H1 (cell line): ENCODE measurements at regions not wholly inside any gene's neighbourhood (a gene's known extent, or its start where the extent isn't known, plus 50 kb on each side); places are given as distances from the start of the nearest gene placed in this dataset.

ENCODE experiments used
- CTCF ChIA-PET: fragments of 300-600 bp; sonication (Branson Sonifier 250); formaldehyde crosslinking; loops from one replicate; lab custom pipeline; 2021; ENCODE audit not compliant: partially characterized antibody; lab: Charles Lee
- POLR2A ChIA-PET: fragments of 300-600 bp; sonication (Branson Sonifier 250); formaldehyde crosslinking; loops from one replicate; lab custom pipeline; 2021; ENCODE audit warnings: inconsistent platforms; ENCODE audit not compliant: partially characterized antibody; lab: Charles Lee
- DNase-seq, 2 experiments: peaks; one replicate each; pipeline versions ENCODE4 v3.0.0 to v3.0.0-alpha.2; 2010 to 2022; ENCODE audit warnings: low spot score in 2 of 2, low read depth in 1 of 2, mixed read lengths in 1 of 2
- FAIRE-seq: peaks from 2 replicates; lab custom pipeline; 2011; peaks lifted over from hg19 to GRCh38; lab: Jason Lieb, UNC
- H2AFZ ChIP-seq: 2 replicates; pipeline ENCODE4 v1.8.1; 2012; ENCODE audit warnings: low read length, inconsistent platforms
- H2AK5ac ChIP-seq: 2 replicates; pipeline ENCODE4 v1.6.1; 2013; ENCODE audit warnings: low read depth, low read length
- H2BK120ac ChIP-seq: replicated peaks from 2 replicates; pipeline ENCODE3; 2013; ENCODE audit warnings: low read depth, low read length, inconsistent platforms
- H2BK12ac ChIP-seq: 2 replicates; pipeline ENCODE4 v1.6.1; 2013; ENCODE audit warnings: low read depth, low read length
- H2BK15ac ChIP-seq: 2 replicates; pipeline ENCODE4 v1.6.1; 2013; ENCODE audit warnings: low read length
- H2BK20ac ChIP-seq: 2 replicates; pipeline ENCODE4 v1.6.1; 2013; ENCODE audit warnings: low read length
- H2BK5ac ChIP-seq: 2 replicates; pipeline ENCODE4 v1.6.1; 2013; ENCODE audit warnings: low read depth, low read length
- H3K14ac ChIP-seq: 2 replicates; pipeline ENCODE4 v1.6.1; 2013; ENCODE audit warnings: inconsistent platforms; ENCODE audit not compliant: insufficient read length
- H3K18ac ChIP-seq: 2 replicates; pipeline ENCODE4 v1.6.1; 2013; ENCODE audit warnings: low read length; ENCODE audit errors: extremely low read depth
- H3K23ac ChIP-seq: 2 replicates; pipeline ENCODE4 v1.6.1; 2013; ENCODE audit warnings: inconsistent platforms; ENCODE audit not compliant: insufficient read length
- H3K23me2 ChIP-seq: 2 replicates; pipeline ENCODE4 v1.6.1; 2013; ENCODE audit warnings: low read depth, low read length
- H3K27ac ChIP-seq: 2 replicates; pipeline ENCODE4 v1.6.1; 2011; ENCODE audit warnings: low read depth, low read length, inconsistent platforms
- H3K27me3 ChIP-seq, 4 experiments: replicated peaks in 1 of 4; 1 replicate in 1 of 4; 2 replicates in 3 of 4; pipeline versions ENCODE4 v1.6.1 to v1.8.1; 2011 to 2013; ENCODE audit warnings: low read length in 3 of 4, mild to moderate bottlenecking in 3 of 4, inconsistent platforms in 2 of 4, mixed read lengths in 2 of 4, moderate library complexity in 1 of 4; ENCODE audit not compliant: control insufficient read depth in 3 of 4, insufficient read depth in 3 of 4; ENCODE audit errors: extremely low read depth in 1 of 4
- H3K36me3 ChIP-seq, 4 experiments: 2 replicates each; pipeline versions ENCODE4 v1.6.1 to v1.8.1; 2011 to 2013; ENCODE audit warnings: mild to moderate bottlenecking in 4 of 4, low read length in 3 of 4, moderate library complexity in 2 of 4, control low read depth in 1 of 4, inconsistent platforms in 1 of 4; ENCODE audit not compliant: insufficient read depth in 4 of 4, control insufficient read depth in 2 of 4
- H3K4ac ChIP-seq: replicated peaks from 2 replicates; pipeline ENCODE3; 2013; ENCODE audit warnings: low read length, low read depth, mixed read lengths, inconsistent platforms; ENCODE audit not compliant: insufficient read length
- H3K4me1 ChIP-seq, 4 experiments: replicated peaks in 1 of 4; 1 replicate in 1 of 4; 2 replicates in 3 of 4; pipeline versions ENCODE4 v1.6.1 to v1.8.1; 2011 to 2013; ENCODE audit warnings: low read length in 3 of 4, inconsistent platforms in 2 of 4, mixed read lengths in 1 of 4; ENCODE audit not compliant: insufficient read depth in 4 of 4, control insufficient read depth in 3 of 4
- H3K4me2 ChIP-seq, 2 experiments: 2 replicates each; pipeline versions ENCODE4 v1.6.1 to v1.8.1; 2011 to 2013; ENCODE audit warnings: low read depth in 2 of 2, low read length in 2 of 2, control low read depth in 1 of 2, inconsistent platforms in 1 of 2, mild to moderate bottlenecking in 1 of 2; ENCODE audit not compliant: insufficient read depth in 1 of 2
- H3K4me3 ChIP-seq, 4 experiments: fragments of 200-600, 300-600 bp in 1 of 4; sonication (generic), shearing (Covaris generic), sonication (Bioruptor Twin) in 1 of 4; 2 replicates each; pipeline versions ENCODE4 v1.5.1 to v1.8.1; 2011 to 2016; ENCODE audit warnings: low read length in 4 of 4, low read depth in 3 of 4, control low read depth in 2 of 4, inconsistent platforms in 2 of 4, mild to moderate bottlenecking in 2 of 4, mixed read lengths in 1 of 4, moderate library complexity in 1 of 4; ENCODE audit not compliant: insufficient read depth in 2 of 4; ENCODE audit errors: extremely low read depth in 1 of 4
- H3K56ac ChIP-seq: replicated peaks from 2 replicates; pipeline ENCODE3; 2013; ENCODE audit warnings: low read depth, mild to moderate bottlenecking, mixed read lengths, low read length, inconsistent platforms; ENCODE audit not compliant: insufficient read length
- H3K79me1 ChIP-seq: 2 replicates; pipeline ENCODE4 v1.6.1; 2013; ENCODE audit warnings: low read depth, low read length, control low read depth
- H3K79me2 ChIP-seq, 2 experiments: 2 replicates each; pipeline versions ENCODE4 v1.6.1 to v1.8.1; 2012 to 2013; ENCODE audit warnings: low read length in 2 of 2, mild to moderate bottlenecking in 2 of 2, inconsistent platforms in 1 of 2; ENCODE audit not compliant: insufficient read depth in 2 of 2, control insufficient read depth in 1 of 2
- H3K9ac ChIP-seq, 4 experiments: replicated peaks in 1 of 4; 1 replicate in 1 of 4; 2 replicates in 3 of 4; pipeline versions ENCODE4 v1.6.1 to v1.8.1; 2011 to 2013; ENCODE audit warnings: low read depth in 3 of 4, low read length in 3 of 4, control low read depth in 2 of 4, mild to moderate bottlenecking in 2 of 4, moderate library complexity in 2 of 4, inconsistent platforms in 1 of 4; ENCODE audit errors: extremely low read depth in 1 of 4
- H3K9me3 ChIP-seq, 2 experiments: 2 replicates each; pipeline versions ENCODE4 v1.6.1 to v1.8.1; 2012 to 2013; ENCODE audit warnings: mild to moderate bottlenecking in 2 of 2, moderate library complexity in 2 of 2, control low read depth in 1 of 2, inconsistent platforms in 1 of 2, low read depth in 1 of 2, low read length in 1 of 2, mixed read lengths in 1 of 2; ENCODE audit not compliant: insufficient read depth in 2 of 2
- H4K20me1 ChIP-seq, 2 experiments: replicated peaks in 1 of 2; 2 replicates each; pipeline versions ENCODE3 to v1.8.1; 2011 to 2013; ENCODE audit warnings: inconsistent platforms in 2 of 2, low read length in 2 of 2, mild to moderate bottlenecking in 1 of 2; ENCODE audit not compliant: insufficient read depth in 2 of 2, control insufficient read depth in 1 of 2
- H4K5ac ChIP-seq: 2 replicates; pipeline ENCODE4 v1.6.1; 2013; ENCODE audit warnings: low read length, low read depth, mixed read lengths, inconsistent platforms; ENCODE audit not compliant: insufficient read length
- H4K8ac ChIP-seq: 2 replicates; pipeline ENCODE4 v1.8.0; 2013; ENCODE audit warnings: mild to moderate bottlenecking, moderate library complexity, low read length, inconsistent platforms; ENCODE audit not compliant: insufficient read depth; ENCODE audit errors: extremely low read depth
- H4K91ac ChIP-seq: replicated peaks from 2 replicates; pipeline ENCODE3; 2013; ENCODE audit warnings: low read length, mixed read lengths, inconsistent platforms; ENCODE audit not compliant: insufficient read length
- CBX5 ChIP-seq: fragments of 300-800, 300-1000 bp; sonication (generic); IDR thresholded peaks from 2 replicates; pipeline ENCODE4 v1.7.1; 2016; ENCODE audit warnings: antibody characterized with exemption, low read length, low read depth
- CREB1 ChIP-seq: IDR thresholded peaks from 2 replicates; pipeline ENCODE4 v1.6.1; 2012; ENCODE audit warnings: inconsistent platforms
- NRF1 ChIP-seq: IDR thresholded peaks from 2 replicates; pipeline ENCODE4 v1.6.1; 2011; ENCODE audit warnings: mild to moderate bottlenecking, low read depth, low read length, improper control_type of control experiment
- SUZ12 ChIP-seq: fragments of 200-600 bp; sonication (generic); IDR thresholded peaks from 2 replicates; pipeline ENCODE4 v1.6.1; 2012; ENCODE audit warnings: mild to moderate bottlenecking, inconsistent platforms, low read length, moderate library complexity, mixed read lengths
- WGBS, 2 experiments: shearing (Covaris generic) in 1 of 2; methylation state at CpG; one replicate each; pipeline versions ENCODE4 v1.1.6 to v1.1.7; 2013 to 2015; ENCODE audit warnings: low lambda C conversion rate in 2 of 2, mixed read lengths in 2 of 2, inconsistent platforms in 1 of 2, low coverage in 1 of 2, missing lambda C conversion rate in 1 of 2; ENCODE audit not compliant: insufficient replicate concordance in 2 of 2, insufficient coverage in 1 of 2, insufficient read length in 1 of 2; ENCODE audit errors: extremely low coverage in 1 of 2, missing lambda C conversion rate in 1 of 2; 5-methylcytosine and 5-hydroxymethylcytosine counted together

DNA sequence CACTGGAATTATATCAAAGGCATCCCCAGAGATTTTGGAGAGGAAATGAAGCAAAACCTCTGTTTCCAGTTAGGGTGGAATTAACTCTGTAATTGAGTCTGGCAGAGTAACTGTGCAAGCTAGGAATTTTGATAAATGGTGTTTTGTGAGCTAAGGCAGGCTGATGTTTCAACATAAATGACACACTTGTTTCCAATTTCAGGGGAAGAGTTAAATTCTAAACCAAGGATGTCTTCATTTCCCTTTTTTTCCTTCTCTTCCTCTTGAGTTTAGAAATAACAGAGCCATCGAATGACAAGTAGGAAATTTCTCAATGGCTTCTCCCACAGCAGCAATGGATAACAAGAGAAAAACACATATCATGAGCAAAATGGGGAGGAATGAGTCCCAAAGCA lies 131.2 kb downstream of the IRS2 start:
- H3K27me3 ChIP-seq: no peaks in the 10 kb centered on the region
- no peak overlapping the region for H2AK5ac ChIP-seq

More for the DNA sequence above, 131.2 kb downstream of the IRS2 start:
- no peak for TF ChIP-seq CREB1
- no peak for TF ChIP-seq SUZ12
- no peak for TF ChIP-seq NRF1
- TF ChIP-seq CBX5: no peak
- Histone ChIP-seq H3K27ac (no peak overlapping the region), H2BK20ac (no peak overlapping the region), H2BK120ac (no peak overlapping the region), H3K9ac (no peak overlapping the region), H3K79me1 (no peaks in the 10 kb centered on the region), H3K9me3 (no peaks in the 10 kb centered on the region), H3K36me3 (no peaks in the 10 kb centered on the region), H3K79me2 (no peaks in the 10 kb centered on the region), H3K4ac (no peak overlapping the region), H4K5ac (no peak overlapping the region), H2BK12ac (no peak overlapping the region), H4K91ac (no peak overlapping the region), H4K8ac (no peak overlapping the region), H3K23me2 (no peaks in the 10 kb centered on the region; the same call in 1 of the 2 replicates), H3K23ac (no peak overlapping the region), H3K14ac (no peak overlapping the region), H3K4me3 (no peak overlapping the region), H3K56ac (no peak overlapping the region), H4K20me1 (peaks cover 0 to 2% of the 10 kb centered on the region in 2 experiments), H2BK5ac (no peak overlapping the region), H3K4me2 (no peak overlapping the region), H3K18ac (no peak overlapping the region), H2AFZ (no peak overlapping the region), H3K4me1 (no peaks in the 10 kb centered on the region), H2BK15ac (no peak overlapping the region)
- POLR2A ChIA-PET: no interaction called here
- 93% methylated on average over 1 of the region's 1 CpG; no CpG with 5 or more reads in 1 of the 2 experiments for WGBS, 2 experiments
- DNase-seq (no peak), FAIRE-seq (no peak)
- CTCF ChIA-PET: interaction anchor here (1.3 kb wide), 1 partner anchor 45 kb away, joined by 3 read pairs; no protein-coding TSS in a partner anchor
